ENCODE measurements at regions not wholly inside any gene's neighbourhood (a gene's known extent, or its start where the extent isn't known, plus 50 kb on each side); places are given as distances from the start of the nearest gene placed in this dataset.

GRCh38 chr5:98992552-98992951 is 63.7 kb upstream of the CHD1 start:
- DNase-seq, result no peak

GRCh38 chr5:98989727-98990126 is 60.9 kb upstream of the CHD1 start:
- no peak for DNase-seq

GRCh38 chr5:98986587-98986986 is 57.8 kb upstream of the CHD1 start:
- DNase-seq, result no peak

GRCh38 chr5:98982880-98983279 is 54.1 kb upstream of the CHD1 start:
- no peak for DNase-seq
